Prostate gland (tissue), 2 donors: ENCODE measurements at regions not wholly inside any gene's neighbourhood (a gene's known extent, or its start where the extent isn't known, plus 50 kb on each side); places are given as distances from the start of the nearest gene placed in this dataset.

Source experiments
- POLR2A ChIP-seq: fragments of 450-650 bp; IDR thresholded peaks from one replicate; pipeline ENCODE4 v1.6.1; 2016; ENCODE audit warnings: antibody characterized with exemption, mild to moderate bottlenecking
- POLR2AphosphoS5 ChIP-seq: sonication (generic); formaldehyde crosslinking; IDR thresholded peaks from one replicate; pipeline ENCODE4 v1.6.1; 2017; ENCODE audit warnings: antibody characterized with exemption
- TF ChIP-seq, protein P1 (sequence below), 4 experiments: fragments of 200-600 bp in 2 of 4; fragments of 450-650 bp in 2 of 4; sonication (generic) in 2 of 4; IDR thresholded peaks; 1 replicate in 3 of 4; 2 replicates in 1 of 4; pipeline ENCODE4 v1.5.1; 2016 to 2019; ENCODE audit warnings: antibody characterized with exemption in 4 of 4, mild to moderate bottlenecking in 2 of 4, moderate library complexity in 2 of 4

DNA sequence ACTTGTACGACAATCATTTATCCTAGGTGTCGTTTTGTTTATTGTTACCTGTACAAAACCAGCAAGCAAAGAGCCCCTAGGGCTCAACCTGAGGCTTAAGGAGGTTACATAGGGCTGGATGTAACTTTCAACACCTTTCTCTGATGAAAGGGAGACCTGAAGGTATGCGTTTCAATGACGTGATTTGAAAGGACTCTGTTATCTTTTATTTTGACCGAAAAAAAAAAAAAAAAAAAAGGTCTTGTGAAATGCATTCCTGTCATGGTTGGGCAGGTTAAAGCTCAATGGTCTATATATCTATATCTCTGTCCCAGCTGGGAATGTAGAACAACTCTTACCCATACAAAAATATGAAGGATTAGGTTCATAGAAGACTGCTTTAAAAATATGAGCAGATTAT is 78.7 kb upstream of the SASH1 start:
- no peak for TF ChIP-seq POLR2A
- TF ChIP-seq, protein P1, sequence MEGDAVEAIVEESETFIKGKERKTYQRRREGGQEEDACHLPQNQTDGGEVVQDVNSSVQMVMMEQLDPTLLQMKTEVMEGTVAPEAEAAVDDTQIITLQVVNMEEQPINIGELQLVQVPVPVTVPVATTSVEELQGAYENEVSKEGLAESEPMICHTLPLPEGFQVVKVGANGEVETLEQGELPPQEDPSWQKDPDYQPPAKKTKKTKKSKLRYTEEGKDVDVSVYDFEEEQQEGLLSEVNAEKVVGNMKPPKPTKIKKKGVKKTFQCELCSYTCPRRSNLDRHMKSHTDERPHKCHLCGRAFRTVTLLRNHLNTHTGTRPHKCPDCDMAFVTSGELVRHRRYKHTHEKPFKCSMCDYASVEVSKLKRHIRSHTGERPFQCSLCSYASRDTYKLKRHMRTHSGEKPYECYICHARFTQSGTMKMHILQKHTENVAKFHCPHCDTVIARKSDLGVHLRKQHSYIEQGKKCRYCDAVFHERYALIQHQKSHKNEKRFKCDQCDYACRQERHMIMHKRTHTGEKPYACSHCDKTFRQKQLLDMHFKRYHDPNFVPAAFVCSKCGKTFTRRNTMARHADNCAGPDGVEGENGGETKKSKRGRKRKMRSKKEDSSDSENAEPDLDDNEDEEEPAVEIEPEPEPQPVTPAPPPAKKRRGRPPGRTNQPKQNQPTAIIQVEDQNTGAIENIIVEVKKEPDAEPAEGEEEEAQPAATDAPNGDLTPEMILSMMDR (IDR thresholded peaks at IDR 0.05), result no peak
- no peak for TF ChIP-seq POLR2AphosphoS5
